PC-9 (cell line): ENCODE measurements at regions not wholly inside any gene's neighbourhood (a gene's known extent, or its start where the extent isn't known, plus 50 kb on each side); places are given as distances from the start of the nearest gene placed in this dataset.

ENCODE experiments used
- CTCF ChIP-seq: fragments of 200-600 bp; sonication (generic); conservative IDR thresholded peaks from 2 replicates; pipeline ENCODE4 v1.6.1; 2017; ENCODE audit warnings: mixed run types, antibody characterized with exemption, mild to moderate bottlenecking, moderate library complexity
- EZH2 ChIP-seq: fragments of 200-600 bp; sonication (generic); IDR thresholded peaks from 2 replicates; pipeline ENCODE4 v1.8.0; 2017; ENCODE audit warnings: antibody characterized with exemption, low read depth

GRCh38 chr2:118291251-118291880 lies 203.1 kb downstream of the INSIG2 start:
- TF ChIP-seq EZH2 (no peak), CTCF (no peak; the same call in 1 of the 2 replicates)
